Activated naive CD8-positive, alpha-beta T cell treated with anti-CD3 and anti-CD28 coated beads, Interleukin-2, amount 10 ng/mL, durations not matched to agents 7 days and 5 days (primary cell): ENCODE measurements at regions not wholly inside any gene's neighbourhood (a gene's known extent, or its start where the extent isn't known, plus 50 kb on each side); places are given as distances from the start of the nearest gene placed in this dataset.

Experiments used
- ATAC-seq: fragments of 150-1000 bp; cut with Tn5 transposase; one replicate; pipeline ENCODE4 v1.10.0; 2021; ENCODE audit warnings: low read depth, moderate library complexity
- POLR2A ChIA-PET: fragments of 350-600 bp; sonication (Branson Sonifier 250); formaldehyde crosslinking; loops from one replicate; lab custom pipeline; 2021; ENCODE audit warnings: antibody characterized with exemption; lab: Charles Lee
- DNase-seq: peaks from one replicate; pipeline ENCODE4 v3.0.0; 2021
- H3K27ac Mint-ChIP-seq: one replicate; pipeline ENCODE4 v1.8.0; 2022; ENCODE audit warnings: mild to moderate bottlenecking, mixed read lengths
- H3K27me3 Mint-ChIP-seq: one replicate; pipeline ENCODE4 v1.8.0; 2022; ENCODE audit warnings: mild to moderate bottlenecking, moderate library complexity, mixed read lengths
- H3K36me3 Mint-ChIP-seq: one replicate; pipeline ENCODE4 v1.8.0; 2021; ENCODE audit warnings: mild to moderate bottlenecking, mixed read lengths
- H3K4me1 Mint-ChIP-seq: one replicate; pipeline ENCODE4 v1.8.0; 2021; ENCODE audit warnings: mixed read lengths
- H3K4me3 Mint-ChIP-seq: one replicate; pipeline ENCODE4 v1.8.0; 2022; ENCODE audit warnings: mild to moderate bottlenecking, moderate library complexity, mixed read lengths
- H3K9me3 Mint-ChIP-seq: one replicate; pipeline ENCODE4 v1.8.0; 2021; ENCODE audit warnings: mixed read lengths

- H3K9me3 Mint-ChIP-seq = no peaks in the 10 kb centered on the region
- peaks cover 1% of the 10 kb centered on the region for H3K36me3 Mint-ChIP-seq
- H3K27me3 Mint-ChIP-seq = no peaks in the 10 kb centered on the region
- ATAC-seq = no peak
- DNase-seq = no peak
- no peaks in the 10 kb centered on the region for H3K4me1 Mint-ChIP-seq
- H3K4me3 Mint-ChIP-seq = no peak overlapping the region
- POLR2A ChIA-PET = no interaction called here
- H3K27ac Mint-ChIP-seq = no peak overlapping the region
These were observed 171.2 kb upstream of the PRPS1L1 start for GRCh38 chr7:18198868-18199267.

DNA sequence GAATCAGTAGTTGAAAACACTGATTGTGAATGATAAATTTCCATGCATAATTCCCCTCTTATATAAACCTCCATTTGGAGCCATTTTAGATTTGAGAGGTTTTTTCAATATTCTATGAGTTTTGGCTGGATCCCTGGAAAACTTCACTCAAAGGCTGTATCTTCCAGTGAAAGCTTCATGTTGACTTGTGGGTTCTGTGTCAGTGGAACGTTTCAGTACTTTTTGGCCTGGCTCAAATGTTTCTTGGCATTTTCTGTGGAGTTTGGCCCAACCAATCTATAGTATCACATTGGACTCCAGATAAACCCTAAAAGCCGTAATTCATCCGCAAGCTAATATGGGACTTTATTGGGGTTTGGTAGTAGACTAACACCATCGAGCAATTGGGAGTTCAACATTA, 172.6 kb upstream of the PRPS1L1 start:
- no peak for ATAC-seq
- POLR2A ChIA-PET = no interaction called here
- Mint-ChIP-seq H3K27ac (no peak overlapping the region), H3K9me3 (no peaks in the 10 kb centered on the region), H3K4me3 (no peak overlapping the region), H3K36me3 (peaks cover 1% of the 10 kb centered on the region), H3K4me1 (no peaks in the 10 kb centered on the region), H3K27me3 (no peaks in the 10 kb centered on the region)
- DNase-seq = no peak

GRCh38 chr7:18200855-18201254, 173.2 kb upstream of the PRPS1L1 start:
- Mint-ChIP-seq H3K27me3 (no peaks in the 10 kb centered on the region), H3K36me3 (peaks cover 1% of the 10 kb centered on the region), H3K27ac (no peak overlapping the region), H3K4me3 (no peak overlapping the region), H3K9me3 (no peaks in the 10 kb centered on the region), H3K4me1 (no peaks in the 10 kb centered on the region)
- POLR2A ChIA-PET = no interaction called here
- no peak for ATAC-seq
- DNase-seq = no peak

GRCh38 chr7:18201350-18201749, 173.7 kb upstream of the PRPS1L1 start:
- POLR2A ChIA-PET = no interaction called here
- H3K27me3 Mint-ChIP-seq = no peaks in the 10 kb centered on the region
- H3K4me1 Mint-ChIP-seq = no peaks in the 10 kb centered on the region
- no peak overlapping the region for H3K4me3 Mint-ChIP-seq
- no peaks in the 10 kb centered on the region for H3K9me3 Mint-ChIP-seq
- H3K27ac Mint-ChIP-seq = no peak overlapping the region
- peaks cover 1% of the 10 kb centered on the region for H3K36me3 Mint-ChIP-seq
- DNase-seq = no peak
- ATAC-seq = no peak

DNA sequence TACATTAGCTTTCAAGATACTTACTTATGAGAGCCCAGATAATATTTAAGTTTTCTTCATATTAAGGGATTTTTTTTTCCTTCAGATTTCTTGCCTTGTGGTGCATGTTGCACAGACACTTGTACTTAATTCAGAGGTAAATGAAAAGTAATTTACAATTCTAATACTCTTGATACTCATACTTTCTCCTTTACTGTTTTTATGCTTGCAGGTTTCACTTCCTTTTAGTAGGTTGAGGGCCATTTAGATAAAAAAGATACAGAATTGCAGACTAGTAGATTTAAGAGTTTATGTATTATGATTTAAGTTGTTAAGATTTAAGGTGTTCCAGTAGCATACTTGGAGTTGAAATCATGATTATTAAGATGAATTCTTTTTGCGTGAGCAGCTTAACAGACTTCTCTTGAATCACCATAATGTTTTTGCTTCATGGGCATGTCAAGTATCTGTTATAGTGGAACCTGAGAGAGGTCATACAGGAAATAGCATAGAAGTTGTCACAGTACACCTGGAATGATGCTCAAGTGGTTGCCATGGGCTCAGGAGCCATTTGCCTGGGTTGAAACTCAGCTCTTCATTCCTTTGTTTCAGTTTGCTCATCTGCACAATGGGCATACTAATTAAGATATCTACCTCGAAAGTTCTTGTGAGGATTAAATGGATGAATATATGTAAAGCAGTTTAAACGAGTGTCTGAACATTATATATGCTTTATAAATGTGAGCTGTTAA, 174.8 kb upstream of the PRPS1L1 start:
- Mint-ChIP-seq H3K36me3 (peaks cover 1% of the 10 kb centered on the region), H3K9me3 (no peaks in the 10 kb centered on the region), H3K27me3 (no peaks in the 10 kb centered on the region), H3K4me3 (no peak overlapping the region), H3K4me1 (no peaks in the 10 kb centered on the region), H3K27ac (no peak overlapping the region)
- ATAC-seq = no peak
- POLR2A ChIA-PET = no interaction called here
- DNase-seq = no peak

DNA sequence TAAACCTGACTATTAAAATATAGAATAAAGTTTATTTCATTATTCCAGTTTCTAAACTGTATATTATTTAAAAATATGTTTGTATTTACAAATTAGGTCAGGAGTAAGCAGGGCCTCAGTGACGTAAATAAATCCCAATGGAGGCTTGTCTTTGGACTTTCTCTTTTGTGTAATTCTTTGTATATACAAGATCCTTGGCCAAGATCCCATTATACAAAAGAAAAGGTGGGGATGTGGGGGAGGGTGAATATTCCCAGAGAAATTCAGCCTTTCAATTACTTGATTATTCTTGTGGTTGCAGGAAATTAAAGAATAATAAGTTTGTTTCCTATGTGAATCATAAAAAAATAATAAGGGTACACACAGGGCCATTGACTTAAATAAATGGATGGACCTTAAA, 178.7 kb upstream of the PRPS1L1 start:
- Mint-ChIP-seq H3K4me3 (no peak overlapping the region), H3K4me1 (no peaks in the 10 kb centered on the region)

GRCh38 chr7:18208921-18209320, 181.3 kb upstream of the PRPS1L1 start:
- ATAC-seq (no peak), DNase-seq (no peak)
- POLR2A ChIA-PET = no interaction called here
- Mint-ChIP-seq H3K9me3 (no peaks in the 10 kb centered on the region), H3K4me3 (no peak overlapping the region), H3K27ac (no peak overlapping the region), H3K4me1 (no peaks in the 10 kb centered on the region), H3K36me3 (no peaks in the 10 kb centered on the region), H3K27me3 (no peaks in the 10 kb centered on the region)

More for the DNA sequence above, 178.7 kb upstream of the PRPS1L1 start:
- POLR2A ChIA-PET = no interaction called here
- no peak for ATAC-seq
- H3K27me3 Mint-ChIP-seq = no peaks in the 10 kb centered on the region
- H3K27ac Mint-ChIP-seq = no peak overlapping the region
- H3K36me3 Mint-ChIP-seq = peaks cover 1% of the 10 kb centered on the region
- no peaks in the 10 kb centered on the region for H3K9me3 Mint-ChIP-seq
- DNase-seq = no peak

GRCh38 chr7:18210377-18210776, 182.7 kb upstream of the PRPS1L1 start:
- H3K9me3 Mint-ChIP-seq = no peaks in the 10 kb centered on the region
- H3K27me3 Mint-ChIP-seq = no peaks in the 10 kb centered on the region
- ATAC-seq (no peak), DNase-seq (no peak)
- H3K4me3 Mint-ChIP-seq = no peak overlapping the region
- no peaks in the 10 kb centered on the region for H3K4me1 Mint-ChIP-seq
- no peaks in the 10 kb centered on the region for H3K36me3 Mint-ChIP-seq
- no peak overlapping the region for H3K27ac Mint-ChIP-seq
- POLR2A ChIA-PET = no interaction called here

DNA sequence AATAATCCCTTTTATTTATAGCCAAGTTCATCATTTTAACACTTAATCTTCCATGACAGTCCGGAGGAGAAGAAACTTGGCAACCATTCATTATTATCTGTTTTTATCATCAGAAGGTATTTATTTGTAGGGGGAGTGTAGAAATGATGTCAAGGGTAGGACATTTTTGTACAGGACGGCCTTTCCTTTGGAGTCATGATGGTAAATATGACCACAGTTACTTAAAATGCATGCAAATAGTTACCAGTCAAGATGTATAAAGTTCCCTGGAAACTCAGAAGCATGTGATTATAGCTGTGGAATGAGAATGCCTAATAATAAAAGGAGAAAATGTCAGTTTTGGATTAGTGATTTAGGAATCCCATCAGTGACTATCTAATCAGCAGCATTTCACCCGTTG, 183.1 kb upstream of the PRPS1L1 start:
- POLR2A ChIA-PET = no interaction called here
- DNase-seq (no peak), ATAC-seq (no peak)
- Mint-ChIP-seq H3K27me3 (no peaks in the 10 kb centered on the region), H3K4me1 (no peaks in the 10 kb centered on the region), H3K36me3 (no peaks in the 10 kb centered on the region), H3K4me3 (no peak overlapping the region), H3K9me3 (no peaks in the 10 kb centered on the region), H3K27ac (no peak overlapping the region)

- Mint-ChIP-seq H3K4me1 (no peaks in the 10 kb centered on the region), H3K27me3 (no peaks in the 10 kb centered on the region), H3K4me3 (no peak overlapping the region), H3K27ac (no peak overlapping the region), H3K36me3 (no peaks in the 10 kb centered on the region), H3K9me3 (no peaks in the 10 kb centered on the region)
- ATAC-seq = no peak
- no peak for DNase-seq
- POLR2A ChIA-PET = no interaction called here
These were observed 184.7 kb upstream of the PRPS1L1 start for GRCh38 chr7:18212308-18212707.

DNA sequence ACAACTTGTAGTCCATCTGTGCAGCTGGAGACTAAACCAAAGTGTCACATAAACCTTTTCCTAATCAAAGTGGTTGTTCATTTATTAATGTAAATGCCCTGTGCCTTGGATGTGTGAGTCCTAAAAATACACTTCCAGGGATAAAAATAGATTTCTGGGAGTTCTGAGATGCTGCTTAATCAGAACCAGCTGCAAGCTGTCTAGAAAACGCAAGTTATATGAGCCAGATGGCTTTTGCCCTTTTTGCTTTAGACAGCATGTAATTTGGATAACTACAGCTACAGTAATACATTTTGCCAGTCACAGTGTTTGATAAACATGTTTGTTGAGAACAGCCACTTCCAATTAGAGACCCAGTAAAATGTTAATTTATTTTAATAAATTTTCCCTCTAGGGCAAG, 185.1 kb upstream of the PRPS1L1 start:
- no peaks in the 10 kb centered on the region for H3K27me3 Mint-ChIP-seq
- no peak overlapping the region for H3K4me3 Mint-ChIP-seq
- H3K36me3 Mint-ChIP-seq = no peaks in the 10 kb centered on the region
- POLR2A ChIA-PET = no interaction called here
- H3K4me1 Mint-ChIP-seq = no peaks in the 10 kb centered on the region
- H3K27ac Mint-ChIP-seq = no peak overlapping the region
- ATAC-seq = no peak
- DNase-seq = no peak
- H3K9me3 Mint-ChIP-seq = no peaks in the 10 kb centered on the region

DNA sequence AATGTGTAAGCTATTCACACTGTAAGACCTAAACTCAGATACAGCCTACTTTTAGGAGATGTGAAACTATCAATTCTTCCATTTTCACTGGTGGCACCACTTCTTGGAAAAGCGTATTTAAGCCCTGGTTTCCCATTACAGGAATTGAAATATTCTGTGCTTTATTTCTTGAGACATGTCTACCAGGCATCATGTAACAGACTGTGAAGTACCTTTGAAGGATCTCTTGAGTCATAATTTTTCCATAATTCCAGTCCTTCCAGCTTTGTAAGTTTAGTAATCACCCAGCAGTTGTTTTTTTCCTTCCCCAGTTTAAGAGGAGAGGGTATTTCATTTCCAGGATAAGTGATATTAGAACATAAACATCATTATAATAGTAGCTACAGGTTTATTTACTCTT, 186.0 kb upstream of the PRPS1L1 start:
- POLR2A ChIA-PET = no interaction called here
- Mint-ChIP-seq H3K27me3 (no peaks in the 10 kb centered on the region), H3K4me1 (no peaks in the 10 kb centered on the region), H3K9me3 (no peaks in the 10 kb centered on the region), H3K36me3 (no peaks in the 10 kb centered on the region), H3K27ac (no peak overlapping the region), H3K4me3 (no peak overlapping the region)
- ATAC-seq (no peak), DNase-seq (no peak)

DNA sequence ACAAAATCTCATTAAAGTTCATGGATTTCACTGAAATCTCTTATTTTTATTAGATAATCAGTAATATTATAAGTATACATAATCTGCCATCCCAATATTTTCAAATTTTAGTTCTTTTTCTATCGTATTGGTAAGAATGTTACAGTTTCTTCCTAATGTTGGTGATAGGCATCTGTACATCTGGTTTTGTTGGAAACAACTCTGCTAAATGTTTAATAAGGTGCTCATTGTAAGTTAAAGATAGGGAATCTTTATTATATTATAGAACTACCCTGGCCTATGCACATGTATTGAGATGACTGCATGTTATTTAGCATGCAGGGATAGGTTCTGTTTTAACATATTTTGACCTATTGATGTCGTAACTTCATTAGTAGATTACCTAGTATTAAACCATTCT, 188.6 kb upstream of the PRPS1L1 start:
- H3K27ac Mint-ChIP-seq = no peak overlapping the region
- peaks cover 4% of the 10 kb centered on the region for H3K27me3 Mint-ChIP-seq
- no peaks in the 10 kb centered on the region for H3K9me3 Mint-ChIP-seq
- ATAC-seq = no peak
- no peak for DNase-seq
- POLR2A ChIA-PET = no interaction called here
- no peaks in the 10 kb centered on the region for H3K4me1 Mint-ChIP-seq
- H3K36me3 Mint-ChIP-seq = no peaks in the 10 kb centered on the region
- no peak overlapping the region for H3K4me3 Mint-ChIP-seq

DNA sequence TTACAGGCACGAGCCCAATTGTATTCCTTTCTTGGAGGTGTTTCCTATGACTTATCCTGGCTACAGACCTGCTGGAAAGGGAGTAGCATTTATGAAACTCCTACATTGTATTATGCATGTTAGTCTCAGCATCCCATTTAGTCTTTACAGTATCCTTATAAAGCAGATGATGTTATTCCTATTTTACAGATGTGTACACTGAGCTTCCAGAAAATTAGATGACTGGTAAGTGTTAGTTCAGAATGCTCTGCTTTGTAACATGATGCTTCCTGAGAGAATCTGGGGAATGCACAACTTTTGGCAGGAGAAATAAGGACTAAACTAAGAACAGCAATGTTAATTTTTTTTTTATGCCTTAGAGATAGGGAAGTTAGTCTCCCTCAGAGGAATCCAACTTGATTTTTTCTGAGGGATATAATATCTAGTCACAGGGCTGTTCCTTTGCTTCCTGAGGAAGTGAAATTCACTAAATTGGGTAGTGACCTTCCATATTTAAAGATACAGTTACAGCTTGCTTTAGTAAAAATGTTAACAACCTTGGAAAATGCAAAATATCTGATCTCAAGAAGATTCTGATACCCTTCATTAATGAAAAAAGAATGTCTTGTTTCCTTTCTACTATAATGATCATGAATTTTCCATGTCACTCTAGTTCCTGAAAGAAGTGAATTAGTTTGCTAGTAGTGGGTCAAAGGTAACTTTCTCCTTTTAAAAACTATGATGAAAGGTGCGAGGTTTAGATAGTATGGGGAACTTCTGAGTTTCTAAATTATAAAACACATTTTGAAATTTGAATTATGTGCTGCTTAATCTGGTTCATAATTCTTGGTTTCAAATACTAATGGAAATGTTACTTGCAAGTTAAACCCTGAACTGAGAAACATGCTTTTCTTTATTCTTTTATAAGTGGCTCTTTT, 194.0 kb upstream of the PRPS1L1 start:
- Mint-ChIP-seq H3K4me3 (no peak overlapping the region), H3K27me3 (peaks cover 6% of the 10 kb centered on the region), H3K27ac (no peak overlapping the region), H3K9me3 (no peaks in the 10 kb centered on the region), H3K36me3 (no peaks in the 10 kb centered on the region), H3K4me1 (no peaks in the 10 kb centered on the region)
- DNase-seq (no peak), ATAC-seq (no peak)
- POLR2A ChIA-PET = no interaction called here
